GM18858 (cell line): ENCODE measurements at regions not wholly inside any gene's neighbourhood (a gene's known extent, or its start where the extent isn't known, plus 50 kb on each side); places are given as distances from the start of the nearest gene placed in this dataset.
"Not testable (repeated sequence)": the region's sequence is repeated elsewhere in the genome, so short reads cannot be mapped to it uniquely, and the experiment has no call there.

ENCODE experiments used
- ATAC-seq: cut with Tn5 transposase; IDR thresholded peaks from one replicate; pipeline ENCODE4 v1.9.1; 2021; ENCODE audit not compliant: unreplicated experiment

GRCh38 chr7:108627476-108628051 lies 57.9 kb downstream of the DNAJB9 start:
- no peak for ATAC-seq

DNA sequence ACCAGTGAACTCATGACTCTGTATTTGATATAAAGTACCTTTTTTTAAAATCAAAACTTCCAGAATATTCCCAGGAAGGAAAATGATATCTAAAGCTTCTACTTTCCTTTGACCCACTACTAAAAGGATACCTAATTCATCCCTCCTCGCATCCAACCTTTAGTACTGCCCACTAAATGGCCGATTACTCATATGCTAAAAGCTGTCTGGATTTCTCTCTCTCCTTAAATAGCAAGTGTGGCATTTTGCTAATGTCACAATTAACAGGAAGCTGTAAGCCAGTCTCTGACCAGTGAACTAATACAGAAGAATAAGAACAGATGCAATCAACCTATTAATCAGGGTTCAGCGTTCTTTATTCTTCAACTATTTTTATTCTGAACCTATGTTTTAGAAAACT lies 59.0 kb downstream of the DNAJB9 start:
- ATAC-seq: no peak

DNA sequence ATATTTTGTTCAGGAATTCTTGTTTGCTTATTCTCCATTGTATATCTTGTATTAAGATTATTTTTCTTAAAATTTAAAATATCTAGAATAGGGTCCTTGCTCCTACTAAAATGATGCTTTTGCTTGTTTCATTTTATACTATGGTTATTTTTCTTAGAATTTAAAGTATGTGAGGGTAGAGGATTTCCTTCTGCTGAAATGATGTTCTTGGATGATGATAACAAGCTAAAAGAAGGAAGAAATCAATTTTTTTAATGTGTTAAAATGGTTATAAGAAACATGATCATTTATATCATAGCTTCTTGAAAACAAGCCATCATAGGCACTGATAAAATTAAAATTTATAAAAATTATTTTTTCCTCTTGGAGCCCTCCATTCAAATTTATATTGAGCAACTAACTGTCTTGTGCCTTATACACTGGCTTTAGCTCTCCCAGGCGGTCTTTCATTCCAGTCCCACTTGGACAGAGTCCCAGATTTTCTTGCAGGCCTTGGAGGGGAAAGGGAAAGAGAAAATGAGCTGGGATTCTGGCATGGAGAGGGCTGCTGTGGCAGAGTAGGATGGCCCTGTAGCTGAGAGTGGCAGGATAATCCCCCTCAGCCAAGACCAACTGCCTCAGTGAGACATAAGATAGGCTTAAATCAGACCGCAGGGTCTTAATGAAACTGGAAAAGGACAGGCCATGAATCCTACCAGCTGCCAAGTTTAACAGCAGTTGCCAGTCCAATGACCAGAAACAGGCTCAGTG lies 60.2 kb downstream of the DNAJB9 start:
- no peak for ATAC-seq

DNA sequence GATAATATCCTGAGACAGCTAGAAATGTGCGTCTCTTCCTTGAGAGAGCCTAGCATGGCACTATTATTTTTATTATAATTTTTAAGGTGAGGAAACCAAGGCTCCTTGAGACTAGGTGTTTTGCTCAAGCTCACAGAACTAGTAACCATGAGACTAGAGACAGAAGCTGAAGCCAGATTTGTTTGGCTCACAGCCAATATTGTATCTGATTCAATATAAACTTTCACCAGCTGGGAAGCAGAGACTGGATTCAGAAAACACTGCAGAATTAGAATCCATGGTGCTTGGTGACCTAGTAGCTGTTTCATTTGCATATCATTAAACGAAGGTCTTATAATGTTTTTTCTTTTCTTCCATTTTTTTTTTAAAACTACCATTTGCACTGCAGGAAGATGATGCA lies 64.4 kb downstream of the DNAJB9 start:
- no peak for ATAC-seq

DNA sequence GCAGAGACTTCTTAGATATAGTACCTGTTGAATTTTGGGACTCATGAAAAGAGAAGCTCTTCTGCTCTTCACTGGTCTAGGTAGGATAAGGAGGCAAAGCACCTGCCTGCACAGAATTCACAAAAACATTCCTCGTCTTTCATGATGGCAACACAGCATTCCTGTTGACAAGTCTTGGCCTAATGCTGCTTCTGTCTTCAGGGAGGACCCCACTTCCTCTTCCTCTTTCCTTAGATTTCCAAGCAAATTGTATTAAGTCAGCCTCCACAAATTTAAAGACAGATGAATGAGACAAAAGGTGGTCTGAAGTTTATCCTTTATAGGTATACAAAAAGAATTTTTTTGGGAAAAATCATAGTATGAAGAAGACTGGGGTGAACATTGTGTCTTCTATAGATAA lies 64.9 kb downstream of the DNAJB9 start:
- no peak for ATAC-seq

GRCh38 chr7:108637049-108637621 lies 67.5 kb downstream of the DNAJB9 start:
- no peak for ATAC-seq

DNA sequence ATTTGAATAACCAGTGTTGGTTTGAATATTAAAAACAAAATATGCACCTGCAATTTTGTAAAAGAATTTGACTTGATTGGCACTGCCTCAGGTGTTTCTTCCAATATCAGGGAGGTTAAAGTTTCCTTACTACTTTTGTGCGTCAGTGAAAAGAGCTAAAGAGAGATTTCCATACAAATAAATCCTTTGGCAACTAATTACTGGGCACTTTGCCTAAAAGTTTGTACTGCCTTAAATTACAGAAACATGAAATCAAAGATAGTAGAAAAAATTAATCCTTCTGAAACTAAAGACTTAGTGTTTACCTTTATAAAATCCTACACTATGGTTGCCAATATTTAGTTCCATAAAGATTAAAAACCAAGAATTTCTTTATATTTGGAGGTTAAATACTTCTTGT lies 72.5 kb downstream of the DNAJB9 start:
- no peak for ATAC-seq

GRCh38 chr7:108643136-108643535 lies 73.5 kb downstream of the DNAJB9 start:
- ATAC-seq: no peak

DNA sequence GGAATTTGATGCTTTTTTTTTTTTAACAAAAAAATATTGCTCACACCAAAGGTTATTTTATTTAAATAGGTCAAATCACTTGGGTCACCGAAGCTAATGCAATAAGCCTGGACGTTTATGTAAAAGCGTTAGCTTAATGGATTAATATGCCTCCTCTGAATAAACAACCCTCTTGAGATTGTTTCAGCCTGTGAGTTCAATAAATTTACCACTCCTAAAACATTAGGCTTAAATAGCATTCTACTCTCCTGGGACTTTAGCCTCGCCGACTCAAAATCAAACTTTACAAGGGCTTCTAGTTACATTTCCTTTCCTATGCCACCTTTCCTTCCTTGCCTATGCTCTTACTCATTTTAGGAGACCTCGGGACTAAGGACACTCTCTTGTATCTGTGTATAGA lies 79.3 kb downstream of the DNAJB9 start:
- no peak for ATAC-seq

- no peak for ATAC-seq
Measured at GRCh38 chr7:108650467-108650866, 80.8 kb downstream of the DNAJB9 start.

GRCh38 chr7:108652886-108653285 lies 83.2 kb downstream of the DNAJB9 start:
- ATAC-seq: no peak

GRCh38 chr7:108653526-108653925 lies 83.9 kb downstream of the DNAJB9 start:
- ATAC-seq: no peak

DNA sequence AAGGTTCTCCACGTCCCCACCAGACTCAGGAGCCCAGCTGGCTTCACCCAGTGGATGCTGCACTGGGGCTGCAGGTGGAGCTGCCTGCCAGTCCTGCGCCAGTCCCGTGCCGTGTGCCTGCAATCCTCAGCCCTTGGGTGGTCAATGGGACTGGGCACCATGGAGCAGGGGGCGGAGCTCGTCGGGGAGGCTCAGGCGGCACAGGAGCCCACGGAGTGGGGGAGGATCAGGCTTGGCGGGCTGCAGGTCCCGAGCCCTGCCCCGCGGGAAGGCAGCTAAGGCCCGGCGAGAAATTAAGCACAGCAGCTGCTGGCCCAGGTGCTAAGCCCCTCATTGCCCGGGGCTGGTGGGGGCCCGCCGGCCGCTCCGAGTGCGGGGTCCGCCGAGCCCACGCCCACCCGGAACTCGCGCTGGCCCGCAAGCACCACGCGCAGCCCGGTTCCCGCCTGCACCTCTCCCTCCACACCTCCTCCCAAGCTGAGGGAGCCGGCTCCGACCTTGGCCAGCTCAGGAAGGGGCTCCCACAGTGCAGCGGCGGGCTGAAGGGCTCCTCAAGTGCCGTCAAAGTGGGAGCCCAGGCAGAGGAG lies 87.6 kb downstream of the DNAJB9 start:
- ATAC-seq: not testable (repeated sequence)

DNA sequence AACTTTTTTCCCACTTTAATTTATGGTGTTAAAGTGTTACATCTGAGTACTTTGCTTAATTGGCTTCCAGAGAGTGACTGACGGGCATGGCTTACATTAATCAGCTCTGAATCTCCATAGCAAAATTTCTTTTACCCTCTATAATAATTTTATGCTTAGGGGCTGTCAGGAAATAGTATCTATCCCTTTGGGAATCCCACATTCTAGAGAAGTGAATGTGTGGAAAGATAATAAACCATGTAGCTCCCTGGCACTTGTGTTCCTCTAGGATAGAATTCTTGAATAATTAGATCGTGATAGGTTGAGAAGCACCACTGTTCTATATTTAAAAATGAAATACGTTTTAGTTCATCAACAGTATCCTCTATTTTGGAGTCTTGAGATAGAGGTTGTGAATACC lies 89.6 kb downstream of the DNAJB9 start:
- no peak for ATAC-seq

DNA sequence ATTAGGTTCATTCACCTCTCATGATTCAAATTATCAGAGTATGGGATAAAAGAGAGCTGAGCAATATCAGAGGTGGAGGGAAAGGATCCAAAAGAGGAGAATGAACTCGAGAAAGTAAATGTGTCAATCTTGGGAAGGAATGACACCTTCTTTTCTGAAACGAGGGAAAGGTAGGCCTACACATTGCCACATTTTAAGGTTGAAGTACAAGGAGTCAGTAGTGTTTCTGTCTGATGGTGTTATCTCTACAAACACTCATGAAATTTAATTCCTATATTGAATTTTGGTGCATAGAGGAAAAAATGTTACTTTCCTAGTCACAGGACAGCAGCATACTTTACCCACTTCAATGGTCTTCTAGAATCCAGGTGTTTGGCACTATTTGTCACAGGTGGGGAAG lies 90.2 kb downstream of the DNAJB9 start:
- ATAC-seq: no peak

- ATAC-seq: no peak
Measured at GRCh38 chr7:108660465-108660864, 90.8 kb downstream of the DNAJB9 start.

- no peak for ATAC-seq
Measured at GRCh38 chr7:108662783-108663362, 93.2 kb downstream of the DNAJB9 start.

DNA sequence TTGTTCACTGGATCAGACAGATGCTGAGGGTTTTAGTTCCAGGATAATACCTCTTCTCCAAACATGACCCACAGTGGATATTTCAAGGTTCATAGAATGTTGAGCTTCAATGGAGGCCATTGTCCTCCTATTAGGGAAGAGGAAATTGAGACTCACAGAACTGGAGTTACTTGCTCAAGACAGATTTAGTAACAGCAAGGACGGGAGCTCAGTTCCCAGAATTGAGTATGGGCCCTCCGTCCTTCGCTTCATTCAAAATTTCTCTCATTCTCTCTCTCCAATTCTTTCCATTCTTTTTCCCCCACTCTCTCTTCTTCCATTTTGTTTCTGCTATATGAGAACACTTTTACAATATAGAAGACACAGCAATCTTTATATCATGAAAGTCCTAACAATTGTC lies 94.0 kb downstream of the DNAJB9 start:
- no peak for ATAC-seq

- no peak for ATAC-seq
Measured at GRCh38 chr7:108667216-108667615, 97.5 kb downstream of the DNAJB9 start.

DNA sequence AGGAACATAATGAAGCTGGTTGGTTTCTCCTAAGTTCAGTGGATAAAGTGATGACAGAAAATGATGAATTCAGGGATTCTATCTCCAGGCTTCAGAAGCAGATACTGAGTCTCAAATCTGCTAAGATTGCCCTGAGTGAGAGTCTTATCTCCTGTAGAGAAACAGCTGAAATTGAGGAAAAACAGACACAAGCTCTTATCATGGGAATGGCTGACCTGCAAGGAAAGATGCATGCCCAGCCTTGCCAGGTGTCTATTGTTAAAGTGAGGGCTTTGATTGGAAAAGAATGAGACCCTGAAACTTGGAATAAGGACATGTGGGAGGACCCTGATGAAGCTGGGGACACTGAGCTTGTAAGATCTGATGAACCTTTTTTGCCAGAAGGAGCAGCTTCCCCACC lies 100.3 kb downstream of the DNAJB9 start:
- no peak for ATAC-seq

DNA sequence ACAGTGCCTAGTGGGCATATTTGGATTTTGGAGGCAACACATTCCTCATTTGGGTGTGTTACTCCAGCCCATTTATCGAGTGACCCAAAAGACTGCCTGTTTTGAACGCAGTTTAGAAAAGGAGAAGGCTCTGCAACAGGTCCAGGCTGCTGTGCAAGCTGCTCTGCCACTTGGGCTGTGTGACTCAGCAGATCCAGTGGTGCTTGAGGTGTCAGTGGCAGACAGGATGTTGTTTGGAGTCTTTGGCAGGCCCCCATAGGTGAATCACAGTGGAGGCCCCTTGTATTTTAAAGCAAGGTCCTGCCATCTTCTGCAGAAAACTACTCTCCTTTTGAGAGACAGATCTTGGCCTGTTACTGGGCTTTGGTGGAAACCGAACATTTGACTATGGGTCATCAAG lies 104.0 kb downstream of the DNAJB9 start:
- not testable (repeated sequence) for ATAC-seq

DNA sequence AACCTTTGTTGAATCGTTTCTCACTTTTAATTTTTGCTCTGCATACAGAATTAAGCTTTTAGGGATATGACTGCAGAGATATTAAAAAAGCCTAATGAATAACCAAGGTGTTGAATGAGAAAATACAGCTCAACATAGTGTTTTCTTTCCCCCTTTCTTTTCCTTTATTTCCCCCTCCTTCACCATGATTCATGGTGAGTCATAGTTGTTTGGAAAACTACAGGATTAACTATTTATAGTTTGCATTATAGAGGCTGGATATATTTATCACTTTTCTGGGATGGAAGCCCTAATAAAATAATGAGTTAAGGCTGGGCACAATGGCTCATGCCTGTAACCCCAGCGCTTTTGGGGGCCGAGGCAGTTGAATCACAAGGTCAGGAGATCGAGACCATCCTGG lies 115.0 kb downstream of the DNAJB9 start:
- no peak for ATAC-seq
